GM21423 (cell line): ENCODE measurements at regions not wholly inside any gene's neighbourhood (a gene's known extent, or its start where the extent isn't known, plus 50 kb on each side); places are given as distances from the start of the nearest gene placed in this dataset.
"Not testable (repeated sequence)": the region's sequence is repeated elsewhere in the genome, so short reads cannot be mapped to it uniquely, and the experiment has no call there.

ENCODE experiments used
- ATAC-seq: cut with Tn5 transposase; IDR thresholded peaks from one replicate; pipeline ENCODE4 v1.9.1; 2021; ENCODE audit warnings: mild to moderate bottlenecking, moderate library complexity; ENCODE audit not compliant: unreplicated experiment

DNA sequence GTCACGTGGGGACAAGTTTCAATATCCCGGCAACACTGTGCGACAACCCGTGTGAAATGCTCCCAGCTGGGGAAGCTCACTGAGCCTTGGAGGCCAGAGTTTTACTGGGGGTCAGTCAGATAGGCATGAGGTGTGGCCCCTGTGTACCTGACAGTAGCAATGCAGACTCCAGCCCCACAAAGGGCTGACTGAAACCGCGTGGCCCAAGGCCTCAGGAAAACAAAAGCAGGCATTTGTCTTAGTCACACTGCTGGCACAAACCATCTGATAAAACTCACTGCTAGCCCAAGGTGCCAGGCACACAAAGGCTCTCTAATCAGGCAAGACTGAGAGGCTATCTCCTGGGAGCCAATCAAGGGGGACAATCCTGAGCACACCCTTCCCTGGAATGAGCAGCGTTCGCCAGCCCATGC lies 786.6 kb upstream of the RAB6C start:
- no peak for ATAC-seq

DNA sequence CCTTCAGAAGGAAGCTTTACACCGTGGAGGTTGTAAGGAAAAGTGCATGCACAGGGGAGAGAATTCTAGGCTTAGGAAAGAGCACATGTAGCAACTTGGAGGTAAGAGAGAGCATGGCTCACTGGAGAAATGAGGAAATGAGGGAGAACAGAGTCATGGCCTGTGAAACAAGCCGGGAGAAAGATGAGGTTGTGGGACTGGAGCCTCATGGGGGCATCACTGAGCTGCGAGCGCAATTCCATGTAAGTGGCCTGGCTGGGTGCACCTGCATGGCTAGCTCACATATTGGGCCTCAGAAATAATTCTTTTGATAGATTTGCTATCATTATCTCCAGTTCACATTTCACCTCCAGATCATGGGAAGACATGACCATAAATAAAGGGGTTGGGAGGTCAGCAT lies 785.5 kb upstream of the RAB6C start:
- no peak for ATAC-seq

DNA sequence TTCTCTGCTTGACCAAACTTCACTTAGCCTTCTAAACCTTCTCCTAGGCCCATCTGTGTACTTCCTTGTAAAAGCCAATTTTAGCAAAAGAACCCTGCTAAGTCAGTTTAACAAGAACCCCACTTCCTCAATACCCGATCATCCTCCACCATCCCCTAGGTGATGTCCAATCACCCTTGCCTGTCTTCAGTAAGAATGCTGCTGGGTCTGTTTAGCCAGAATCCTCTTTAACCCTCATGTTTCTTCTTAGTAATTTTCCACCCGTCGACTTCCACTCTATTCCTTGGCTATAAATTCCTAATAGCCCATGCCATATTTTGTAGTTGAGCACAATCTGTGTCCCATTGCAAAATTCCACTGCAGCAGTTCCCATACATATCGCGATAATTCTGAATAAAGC lies 780.0 kb upstream of the RAB6C start:
- ATAC-seq, result no peak

DNA sequence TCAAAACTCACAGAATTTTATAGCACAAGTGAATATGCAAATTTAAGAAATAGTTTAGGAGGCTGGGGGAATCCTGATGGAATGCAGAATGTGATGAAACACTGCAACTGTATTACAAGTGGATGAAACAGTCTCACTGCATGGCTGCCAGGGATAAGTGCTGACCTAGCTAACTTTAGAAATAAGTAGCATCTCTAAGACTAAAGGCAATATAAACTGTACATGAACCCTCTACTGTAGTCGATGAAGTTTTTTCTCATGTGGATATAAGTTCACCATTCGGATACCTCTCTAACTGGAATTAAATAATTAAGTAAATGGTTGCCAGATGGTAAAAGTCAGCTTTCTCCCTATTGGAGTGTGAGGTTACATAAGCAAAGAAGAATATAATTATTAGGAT lies 777.8 kb upstream of the RAB6C start:
- ATAC-seq, result no peak

DNA sequence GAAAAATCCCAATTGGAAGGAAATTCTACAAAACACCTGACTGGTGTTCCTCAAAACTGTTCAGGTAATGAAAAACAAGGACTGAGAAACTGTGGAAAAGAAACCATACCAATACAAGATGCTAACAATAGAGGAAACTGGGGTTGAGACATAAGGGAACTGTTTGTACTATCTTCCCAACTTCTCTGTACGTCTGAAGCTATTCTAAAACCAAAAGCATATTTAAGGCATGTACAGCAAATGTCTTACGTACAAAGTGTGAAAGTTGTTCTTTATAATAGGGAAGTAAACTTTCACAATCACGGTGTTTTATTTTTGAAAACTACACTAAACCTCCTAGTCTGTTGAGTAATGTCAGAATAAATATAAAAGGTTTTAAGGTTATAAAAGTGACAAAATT lies 776.1 kb upstream of the RAB6C start:
- ATAC-seq, result no peak

DNA sequence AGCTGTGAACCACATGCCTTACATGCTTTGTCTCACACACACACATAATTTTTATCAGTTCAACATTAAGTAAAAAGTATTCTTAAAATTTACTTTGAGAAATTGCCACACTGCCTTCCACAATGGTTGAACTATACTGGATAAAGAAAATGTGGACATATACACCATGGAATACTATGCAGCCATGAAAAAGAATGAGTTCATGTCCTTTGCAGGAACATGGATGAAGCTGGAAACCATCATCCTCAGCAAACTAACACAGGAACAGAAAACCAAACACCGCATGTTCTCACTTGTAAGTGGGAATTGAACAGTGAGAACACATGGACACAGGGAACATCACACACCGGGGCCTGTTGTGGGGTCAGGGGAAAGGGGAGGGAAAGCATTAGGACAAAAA lies 774.9 kb upstream of the RAB6C start:
- ATAC-seq, result not testable (repeated sequence)

DNA sequence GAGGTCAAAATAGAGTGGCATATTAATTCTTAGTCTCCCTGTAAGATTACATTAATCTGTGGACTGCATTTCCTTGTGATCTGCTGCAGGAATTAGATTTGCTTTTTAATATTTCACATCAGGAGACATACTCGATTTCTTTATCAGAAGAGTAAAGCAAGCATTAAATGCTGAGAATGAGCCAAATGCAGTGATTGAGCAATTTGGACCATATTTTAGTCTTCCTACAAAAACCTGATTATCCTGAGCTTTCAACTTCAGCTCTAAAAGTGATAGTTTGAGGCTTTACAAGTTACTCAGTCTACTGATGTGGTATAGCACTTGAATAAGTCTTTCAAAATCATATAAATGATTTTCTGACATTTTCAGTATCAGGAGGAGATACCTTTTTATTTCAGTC lies 774.3 kb upstream of the RAB6C start:
- ATAC-seq, result no peak

DNA sequence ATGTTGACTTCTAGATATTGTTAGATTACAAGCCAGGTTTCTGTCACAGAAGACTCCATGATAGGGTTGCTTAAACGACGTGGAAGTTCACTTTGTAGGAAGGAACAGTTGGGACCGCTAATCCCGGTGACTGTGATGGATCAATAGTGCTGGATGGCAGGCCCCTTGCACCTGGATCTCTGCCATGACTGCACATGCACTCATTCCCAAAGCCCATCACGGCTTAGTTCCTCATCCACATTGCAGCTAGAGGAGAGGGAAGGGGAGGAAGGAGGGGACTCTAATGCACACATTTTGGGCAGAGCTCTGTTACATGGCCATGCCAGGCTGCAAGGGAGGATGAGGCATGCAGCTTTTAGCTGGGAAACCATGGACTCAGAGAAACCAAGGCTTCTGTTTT lies 773.7 kb upstream of the RAB6C start:
- ATAC-seq, result no peak

DNA sequence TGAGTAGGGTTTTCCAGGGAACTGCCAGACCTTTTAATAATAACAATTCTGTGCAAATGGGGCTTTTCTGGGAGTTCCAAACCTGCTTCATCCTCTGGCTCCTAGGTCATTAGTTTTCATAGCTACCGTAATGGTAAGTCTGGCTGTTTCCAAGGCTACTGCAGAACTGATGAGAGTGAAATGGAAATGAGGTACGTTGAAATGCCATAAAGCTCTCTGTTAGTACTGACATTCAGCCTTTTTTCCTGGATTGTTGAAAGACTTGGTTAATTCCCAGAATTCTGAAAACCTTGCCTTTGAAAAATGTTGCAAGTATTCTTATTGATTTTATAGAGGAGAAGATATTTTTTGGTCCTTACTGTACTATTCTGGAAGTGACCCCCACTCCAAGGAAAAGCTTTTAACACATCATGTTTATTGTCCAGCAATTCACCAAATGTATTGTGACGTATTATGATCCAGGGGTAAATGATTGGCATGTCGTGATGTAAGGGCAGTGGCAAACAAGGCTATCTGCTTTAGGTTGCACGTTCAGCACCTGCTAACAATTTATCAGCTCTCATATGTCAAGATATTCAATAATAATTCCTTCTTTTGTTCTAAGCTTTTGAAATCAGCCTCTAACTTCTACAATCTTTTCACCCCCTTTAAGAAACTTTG lies 767.0 kb upstream of the RAB6C start:
- ATAC-seq, result no peak

DNA sequence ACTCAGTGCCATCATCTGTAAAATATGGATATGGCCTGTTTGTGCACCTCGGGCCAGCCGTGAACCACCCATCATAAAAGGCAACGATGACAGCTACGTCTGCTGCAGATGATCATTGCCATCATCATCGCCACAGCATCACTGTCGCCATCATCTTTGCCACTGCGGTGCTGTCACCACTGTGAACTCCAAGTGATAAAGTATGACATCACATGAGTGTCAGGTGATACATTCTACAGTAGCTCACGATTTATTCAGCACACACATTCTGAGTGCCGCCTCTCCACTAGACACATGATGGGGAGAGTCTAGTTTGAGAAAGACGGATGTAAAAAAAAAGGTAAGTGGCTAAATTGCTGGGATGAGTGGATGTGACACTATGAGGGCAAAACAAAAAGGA lies 755.4 kb upstream of the RAB6C start:
- ATAC-seq, result no peak

DNA sequence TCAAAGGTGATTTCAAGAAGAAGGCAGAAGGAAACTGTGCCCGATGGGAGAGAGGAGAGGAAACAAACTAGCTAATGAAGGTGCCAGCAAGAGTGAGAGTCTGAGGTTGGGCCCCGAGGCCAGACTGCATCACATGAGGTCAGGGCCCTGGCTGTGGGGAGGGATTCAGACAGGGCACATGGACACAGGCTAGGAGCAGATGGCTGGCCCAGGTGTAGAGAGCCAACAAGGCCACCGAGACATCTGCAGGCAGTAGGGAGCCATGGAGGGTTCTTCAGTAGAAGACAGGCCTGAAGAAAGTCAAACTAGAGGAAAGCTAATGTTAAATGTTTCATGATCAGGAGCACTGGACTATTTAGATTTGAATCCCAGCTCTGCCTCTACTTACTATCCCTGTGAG lies 755.0 kb upstream of the RAB6C start:
- no peak for ATAC-seq

DNA sequence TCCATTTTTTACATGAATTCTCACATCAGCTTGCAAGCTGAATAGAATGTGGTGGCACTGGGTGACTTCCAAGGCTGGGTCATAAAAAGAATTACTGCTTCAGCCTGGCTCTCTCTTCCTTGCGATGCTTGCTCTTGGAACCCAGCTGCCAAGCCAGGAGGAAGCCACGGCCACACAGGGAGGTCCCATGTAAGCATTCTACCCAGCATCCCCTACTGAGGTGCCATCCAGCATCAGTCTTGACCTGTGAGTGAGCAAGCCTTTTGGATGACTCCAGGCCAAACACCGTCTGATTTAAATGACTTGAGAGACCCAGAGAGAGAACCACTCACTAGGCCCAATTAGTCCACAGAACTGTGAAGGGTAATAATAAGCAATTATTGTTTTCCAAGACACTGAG lies 750.3 kb upstream of the RAB6C start:
- no peak for ATAC-seq

DNA sequence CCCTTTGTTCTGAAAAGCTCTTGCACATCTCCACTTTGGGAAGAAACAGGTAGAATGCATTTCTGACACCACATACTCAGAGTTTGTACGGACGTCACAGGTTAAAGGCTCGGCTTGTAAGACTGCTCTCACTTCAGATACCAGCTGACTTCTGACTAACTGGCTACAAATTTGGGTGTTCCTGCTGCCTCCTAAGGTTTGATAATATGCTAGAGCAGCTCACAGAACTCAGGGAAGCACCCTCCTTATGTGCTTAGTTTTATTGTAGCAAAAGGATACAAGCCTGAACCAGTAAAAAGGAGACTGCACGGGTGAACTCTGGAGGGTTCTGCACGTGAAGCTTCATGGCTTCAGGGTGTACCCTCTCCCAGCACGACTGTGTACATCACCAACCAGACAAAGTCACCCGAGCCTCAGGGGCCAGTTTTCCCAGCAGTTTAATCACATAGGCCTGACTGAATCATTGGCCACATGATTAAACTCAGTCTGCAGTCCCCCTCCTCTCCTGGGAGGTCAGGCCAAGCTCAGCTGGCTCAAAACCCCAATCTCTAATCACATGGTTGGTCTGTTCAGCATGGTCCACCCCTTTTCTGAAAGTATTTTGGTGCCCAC lies 749.5 kb upstream of the RAB6C start:
- ATAC-seq, result no peak

DNA sequence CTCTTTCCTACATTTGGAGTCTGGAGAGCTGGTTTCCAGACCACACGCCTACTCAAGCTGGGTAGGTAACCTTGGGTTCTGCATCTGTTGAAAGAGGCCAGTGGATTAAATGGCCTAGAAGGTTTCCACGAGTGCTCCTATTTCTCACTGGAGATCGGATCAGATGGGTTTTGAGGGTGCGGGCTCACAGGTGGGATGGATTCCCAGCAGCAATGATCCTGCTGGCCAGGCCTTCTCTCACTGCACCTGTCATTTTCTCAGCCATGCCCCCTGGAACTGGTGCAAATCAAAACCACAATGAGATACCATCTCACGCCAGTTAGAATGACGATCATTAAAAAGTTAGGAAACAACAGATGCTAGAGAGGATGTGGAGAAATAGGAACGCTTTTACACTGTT lies 747.5 kb upstream of the RAB6C start:
- ATAC-seq, result no peak

DNA sequence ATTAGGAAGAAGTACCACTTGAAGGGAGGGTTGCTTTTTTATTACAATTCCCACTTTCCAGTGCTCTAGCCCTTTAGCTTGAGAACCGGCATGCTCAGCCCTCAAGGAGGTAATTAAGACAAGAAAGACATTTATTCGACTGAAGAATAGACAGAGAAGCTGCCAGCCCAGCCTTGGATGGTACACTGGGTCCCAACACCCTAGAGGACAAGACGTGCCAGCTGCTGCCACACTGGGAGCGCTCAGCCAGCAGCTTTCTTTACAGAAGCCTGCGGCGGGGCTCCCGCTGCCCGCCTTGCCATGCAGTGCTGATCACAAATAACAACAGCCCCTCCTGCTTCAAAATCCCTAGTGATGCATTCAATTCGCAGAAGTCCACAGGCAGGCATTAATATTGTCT lies 746.3 kb upstream of the RAB6C start:
- ATAC-seq, result no peak

DNA sequence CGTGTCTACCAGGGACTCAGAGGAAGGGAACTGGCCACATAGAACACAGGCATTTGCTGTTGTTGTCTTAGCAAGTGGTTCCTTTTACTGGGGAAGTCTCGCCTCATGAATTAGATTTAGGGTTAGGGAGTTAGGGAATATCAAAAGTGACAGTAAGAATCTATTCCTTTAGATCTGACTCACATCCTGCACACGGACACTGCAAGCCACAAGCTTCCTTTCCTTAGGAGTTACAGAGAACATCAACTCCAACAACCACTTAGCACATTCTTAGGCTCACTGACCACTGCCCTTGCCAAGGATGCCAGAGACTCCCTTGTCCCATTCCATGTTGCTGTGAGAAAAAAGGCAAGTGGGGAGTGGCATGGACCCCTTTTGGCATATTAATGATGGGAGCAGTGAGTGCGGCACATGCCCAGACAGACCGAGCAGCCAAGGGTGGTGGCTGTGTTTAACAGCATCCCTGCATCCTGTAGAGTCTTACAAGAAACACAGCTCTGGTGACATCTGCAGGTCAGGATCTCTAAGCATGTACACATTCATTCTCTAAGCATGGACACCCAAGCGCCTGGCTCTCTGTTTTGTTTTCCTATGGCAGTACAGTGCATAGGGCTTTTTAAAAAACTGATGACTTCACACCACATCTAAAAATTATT lies 745.6 kb upstream of the RAB6C start:
- no peak for ATAC-seq

DNA sequence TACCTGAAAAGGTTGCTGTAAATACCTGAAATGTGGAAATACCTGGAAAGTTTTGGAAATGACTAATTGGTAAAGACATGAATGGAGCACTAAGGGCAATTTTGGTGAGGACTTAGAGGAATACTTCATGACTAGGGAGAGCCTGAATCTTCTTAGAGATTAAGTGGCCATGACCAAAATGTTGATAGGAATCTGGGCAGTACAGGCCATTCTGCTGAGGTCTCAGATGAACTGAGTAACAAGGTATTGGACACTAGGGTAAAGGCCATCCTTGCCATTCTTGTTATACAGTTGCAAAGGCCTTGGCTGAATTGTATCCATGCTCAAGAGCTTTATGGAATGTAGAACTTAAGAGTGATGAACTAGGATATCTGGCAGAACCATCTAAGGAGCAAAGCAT lies 742.9 kb upstream of the RAB6C start:
- no peak for ATAC-seq

DNA sequence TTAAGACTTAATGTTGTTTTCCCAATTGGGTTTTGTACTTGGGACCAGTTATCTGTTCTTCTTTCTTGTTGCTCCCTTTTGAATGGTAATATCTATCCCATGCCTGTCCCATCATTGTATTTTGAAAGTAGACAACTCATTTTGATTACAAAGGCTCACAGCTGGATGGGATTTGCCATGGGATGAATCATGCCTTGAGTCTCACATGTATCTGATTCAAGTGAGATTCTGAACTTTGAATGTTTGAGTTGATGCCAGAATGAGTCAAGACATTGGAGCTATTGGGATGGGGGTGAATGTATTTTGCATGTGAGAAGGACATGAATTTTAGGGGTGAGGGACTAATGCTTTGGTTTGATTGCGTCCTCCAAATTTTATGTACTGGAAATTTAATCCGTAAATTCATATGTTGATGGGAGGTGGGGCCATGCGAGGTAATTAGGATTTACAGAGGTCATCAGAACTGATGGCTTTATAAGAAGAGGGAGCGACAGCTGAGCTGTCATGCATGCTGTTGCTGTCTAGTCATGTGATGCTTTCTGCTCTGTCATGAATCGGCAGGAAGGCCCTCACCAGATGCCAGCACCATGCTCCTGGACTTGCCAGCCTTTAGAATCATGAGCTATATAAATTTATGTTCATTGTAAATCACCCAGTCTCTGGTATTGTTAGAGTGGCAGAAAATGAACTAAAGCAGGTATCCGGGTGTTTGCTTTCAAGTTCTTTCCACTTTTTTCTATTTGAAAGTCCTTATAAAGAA lies 741.3 kb upstream of the RAB6C start:
- no peak for ATAC-seq

DNA sequence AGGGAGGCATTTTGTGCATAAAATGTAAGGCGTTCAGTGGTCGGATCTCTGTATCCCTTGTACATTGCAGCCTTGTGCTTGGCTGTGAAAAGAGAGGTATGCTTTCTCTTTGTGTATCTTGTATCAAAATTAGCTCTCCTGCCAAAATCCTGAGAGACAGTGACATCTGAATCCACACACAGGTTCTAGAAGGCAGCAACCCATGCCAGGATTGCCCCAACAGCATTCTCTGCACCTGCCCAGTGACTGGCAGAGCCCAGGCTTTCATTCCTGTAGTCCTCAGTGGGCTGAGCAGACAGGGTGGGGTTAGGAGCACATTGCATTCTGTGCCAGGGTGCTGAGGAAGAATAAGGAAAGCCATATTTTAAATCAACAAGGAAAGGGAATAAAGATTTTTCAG lies 740.3 kb upstream of the RAB6C start:
- no peak for ATAC-seq

DNA sequence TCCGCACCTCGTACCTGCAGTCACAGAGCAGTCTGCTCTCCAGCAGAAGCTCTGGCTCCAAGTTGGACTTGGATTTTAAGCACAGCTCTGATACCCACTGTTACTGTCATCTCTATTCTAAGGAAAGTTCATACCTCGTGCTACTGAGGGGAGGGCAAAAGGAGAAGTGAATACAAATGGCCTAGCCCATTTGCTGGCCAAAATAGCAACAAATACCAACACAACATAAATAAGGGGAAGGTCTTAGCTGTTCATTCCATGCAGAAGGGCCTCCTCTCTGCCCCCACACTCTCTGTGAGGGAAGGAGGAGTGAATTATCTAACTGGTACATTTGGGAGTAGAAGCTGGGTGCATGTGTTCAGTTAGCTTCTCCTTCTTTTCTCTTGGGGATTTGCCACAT lies 739.4 kb upstream of the RAB6C start:
- ATAC-seq, result no peak

DNA sequence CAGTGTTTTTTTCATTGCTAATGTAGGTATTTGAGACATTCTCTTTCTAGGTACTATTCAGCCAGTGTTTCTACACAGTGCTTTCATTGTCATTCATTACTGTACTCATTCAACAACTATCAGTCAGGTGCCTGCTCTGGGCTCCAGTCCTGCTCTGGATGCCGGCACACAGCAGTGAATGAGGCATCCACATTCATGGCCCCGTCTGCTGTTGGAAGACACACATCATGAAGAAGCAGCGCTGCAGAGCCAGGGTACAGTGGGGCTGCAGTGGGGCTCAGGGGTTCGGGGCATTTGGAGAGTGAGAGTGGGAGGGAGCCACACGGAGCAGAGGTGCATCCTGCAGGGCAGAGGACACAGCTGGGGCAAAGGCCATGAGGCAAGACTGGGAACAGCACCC lies 737.2 kb upstream of the RAB6C start:
- ATAC-seq, result no peak

DNA sequence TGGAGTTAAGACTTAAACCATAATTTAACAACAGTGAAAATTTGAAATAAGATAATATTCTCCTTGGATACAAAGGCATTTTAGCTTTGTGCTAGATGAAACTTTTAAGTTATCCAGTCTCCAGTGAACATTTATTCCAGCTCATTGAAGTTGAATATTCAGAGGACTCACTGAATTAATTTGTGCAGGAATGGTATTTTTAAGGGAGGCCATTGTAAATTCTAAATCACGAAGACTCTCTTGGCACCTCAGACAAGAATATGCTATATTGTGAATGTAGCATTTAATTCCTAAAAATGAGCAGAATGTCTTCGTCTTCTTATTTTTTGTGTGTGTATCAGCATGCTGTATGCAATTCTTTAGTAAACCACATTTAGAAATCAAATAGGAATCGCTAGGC lies 731.7 kb upstream of the RAB6C start:
- no peak for ATAC-seq
